CD8-positive, alpha-beta memory T cell (primary cell): ENCODE measurements at regions not wholly inside any gene's neighbourhood (a gene's known extent, or its start where the extent isn't known, plus 50 kb on each side); places are given as distances from the start of the nearest gene placed in this dataset.

ENCODE experiments used
- CTCF ChIA-PET: fragments of 350-600 bp; sonication (Branson Sonifier 250); formaldehyde crosslinking; loops from one replicate; lab custom pipeline; 2021; ENCODE audit warnings: antibody characterized with exemption; lab: Charles Lee
- POLR2A ChIA-PET: fragments of 350-600 bp; sonication (Branson Sonifier 250); formaldehyde crosslinking; loops from one replicate; lab custom pipeline; 2021; ENCODE audit warnings: antibody characterized with exemption; lab: Charles Lee
- DNase-seq, 5 donors: peaks; one replicate each; pipeline versions ENCODE4 v3.0.0 to v3.0.0-alpha.2; 2020 to 2022; ENCODE audit warnings: mixed read lengths in 1 of 5
- H3K27ac ChIP-seq: one replicate; pipeline ENCODE4 v1.7.0; 2013; ENCODE audit warnings: low read depth, mild to moderate bottlenecking, low read length, moderate library complexity
- H3K27me3 ChIP-seq: 2 replicates; pipeline ENCODE4 v1.7.0; 2013; ENCODE audit warnings: low read length, mild to moderate bottlenecking; ENCODE audit not compliant: insufficient read depth, poor library complexity, severe bottlenecking
- H3K36me3 ChIP-seq: 2 replicates; pipeline ENCODE4 v1.7.0; 2013; ENCODE audit warnings: mild to moderate bottlenecking, low read length, moderate library complexity; ENCODE audit not compliant: insufficient read depth
- H3K4me1 ChIP-seq: 2 replicates; pipeline ENCODE4 v1.7.0; 2013; ENCODE audit warnings: mild to moderate bottlenecking, low read length, moderate library complexity; ENCODE audit not compliant: insufficient read depth
- H3K4me3 ChIP-seq: 2 replicates; pipeline ENCODE4 v1.7.0; 2013; ENCODE audit warnings: mild to moderate bottlenecking, low read length
- H3K9me3 ChIP-seq: 2 replicates; pipeline ENCODE4 v1.7.0; 2013; ENCODE audit warnings: mild to moderate bottlenecking, low read length
- H3K27ac Mint-ChIP-seq, 8 donors: one replicate each; pipeline ENCODE4 v1.8.0; 2020 to 2021; ENCODE audit warnings: mixed read lengths in 8 of 8, mild to moderate bottlenecking in 6 of 8, inconsistent platforms in 3 of 8, moderate library complexity in 3 of 8
- H3K27me3 Mint-ChIP-seq, 2 donors: one replicate each; pipeline ENCODE4 v1.8.0; 2020 to 2021; ENCODE audit warnings: mixed read lengths in 2 of 2, mild to moderate bottlenecking in 1 of 2, moderate library complexity in 1 of 2
- H3K36me3 Mint-ChIP-seq, 3 donors: one replicate each; pipeline ENCODE4 v1.8.0; 2020 to 2021; ENCODE audit warnings: mixed read lengths in 3 of 3, inconsistent platforms in 1 of 3, mild to moderate bottlenecking in 1 of 3
- H3K4me1 Mint-ChIP-seq, 3 donors: one replicate each; pipeline ENCODE4 v1.8.0; 2020 to 2021; ENCODE audit warnings: mixed read lengths in 3 of 3, inconsistent platforms in 1 of 3, mild to moderate bottlenecking in 1 of 3
- H3K4me3 Mint-ChIP-seq, 7 donors: one replicate each; pipeline ENCODE4 v1.8.0; 2020 to 2021; ENCODE audit warnings: mixed read lengths in 7 of 7, mild to moderate bottlenecking in 6 of 7, moderate library complexity in 4 of 7, inconsistent platforms in 2 of 7
- H3K9me3 Mint-ChIP-seq, 5 donors: one replicate each; pipeline ENCODE4 v1.8.0; 2020 to 2022; ENCODE audit warnings: mixed read lengths in 5 of 5, mild to moderate bottlenecking in 3 of 5, moderate library complexity in 2 of 5, inconsistent platforms in 1 of 5

- Mint-ChIP-seq H3K36me3 (no peaks in the 10 kb centered on the region), H3K4me3 (no peak overlapping the region), H3K27ac (no peak overlapping the region), H3K4me1 (no peaks in the 10 kb centered on the region), H3K27me3 (peaks cover 0 to 3% of the 10 kb centered on the region in 2 donors), H3K9me3 (peaks cover 3 to 9% (median 4%) of the 10 kb centered on the region in 5 donors)
- Histone ChIP-seq H3K4me3 (no peak overlapping the region), H3K4me1 (no peaks in the 10 kb centered on the region), H3K9me3 (no peaks in the 10 kb centered on the region), H3K36me3 (no peaks in the 10 kb centered on the region), H3K27me3 (no peaks in the 10 kb centered on the region), H3K27ac (no peak overlapping the region)
- ChIA-PET CTCF (no interaction called here), POLR2A (no interaction called here)
- DNase-seq: no peak
Observed at GRCh38 chr7:46226860-46227259, 305.8 kb upstream of the IGFBP3 start.

- Histone ChIP-seq H3K9me3 (no peaks in the 10 kb centered on the region), H3K4me3 (no peak overlapping the region), H3K36me3 (no peaks in the 10 kb centered on the region), H3K27me3 (no peaks in the 10 kb centered on the region), H3K27ac (no peak overlapping the region), H3K4me1 (no peaks in the 10 kb centered on the region)
- peaks cover 0 to 3% of the 10 kb centered on the region in 2 donors for H3K27me3 Mint-ChIP-seq
- ChIA-PET CTCF (no interaction called here), POLR2A (no interaction called here)
- H3K36me3 Mint-ChIP-seq: no peaks in the 10 kb centered on the region
- H3K4me3 Mint-ChIP-seq: no peak overlapping the region
- no peaks in the 10 kb centered on the region for H3K4me1 Mint-ChIP-seq
- DNase-seq: no peak
- no peak overlapping the region for H3K27ac Mint-ChIP-seq
- H3K9me3 Mint-ChIP-seq: peaks cover 3 to 9% (median 4%) of the 10 kb centered on the region in 5 donors
Observed at GRCh38 chr7:46224363-46224762, 303.3 kb upstream of the IGFBP3 start.

- no peak overlapping the region for H3K27ac Mint-ChIP-seq
- no peak overlapping the region for H3K4me3 Mint-ChIP-seq
- Histone ChIP-seq H3K4me3 (no peak overlapping the region), H3K4me1 (no peaks in the 10 kb centered on the region), H3K27ac (no peak overlapping the region), H3K36me3 (no peaks in the 10 kb centered on the region), H3K9me3 (no peaks in the 10 kb centered on the region), H3K27me3 (no peaks in the 10 kb centered on the region)
- POLR2A ChIA-PET: no interaction called here
- peaks cover 0 to 12% (median 2%) of the 10 kb centered on the region in 5 donors for H3K9me3 Mint-ChIP-seq
- CTCF ChIA-PET: no interaction called here
- no peaks in the 10 kb centered on the region for H3K4me1 Mint-ChIP-seq
- H3K27me3 Mint-ChIP-seq: peaks cover 0 to 1% of the 10 kb centered on the region in 2 donors
- no peak for DNase-seq
- H3K36me3 Mint-ChIP-seq: no peaks in the 10 kb centered on the region
Observed at GRCh38 chr7:46220066-46220630, 299.1 kb upstream of the IGFBP3 start.

- no peaks in the 10 kb centered on the region for H3K36me3 Mint-ChIP-seq
- no peaks in the 10 kb centered on the region for H3K27me3 ChIP-seq
- no peaks in the 10 kb centered on the region for H3K4me1 ChIP-seq
- POLR2A ChIA-PET: no interaction called here
- H3K4me1 Mint-ChIP-seq: no peaks in the 10 kb centered on the region
- no peak for DNase-seq
- peaks cover 0 to 10% (median 2%) of the 10 kb centered on the region in 5 donors for H3K9me3 Mint-ChIP-seq
- no peaks in the 10 kb centered on the region for H3K9me3 ChIP-seq
- H3K36me3 ChIP-seq: no peaks in the 10 kb centered on the region
- CTCF ChIA-PET: no interaction called here
- peaks cover 0 to 1% of the 10 kb centered on the region in 2 donors for H3K27me3 Mint-ChIP-seq
- H3K4me3 ChIP-seq: no peak overlapping the region
- H3K4me3 Mint-ChIP-seq: no peak overlapping the region
- no peak overlapping the region for H3K27ac ChIP-seq
- no peak overlapping the region for H3K27ac Mint-ChIP-seq
Observed at GRCh38 chr7:46218461-46219200, 297.6 kb upstream of the IGFBP3 start.

GRCh38 chr7:46215987-46216567 is 295.0 kb upstream of the IGFBP3 start:
- no peak overlapping the region for H3K27ac Mint-ChIP-seq
- no peaks in the 10 kb centered on the region for H3K4me1 Mint-ChIP-seq
- CTCF ChIA-PET: no interaction called here
- no peaks in the 10 kb centered on the region for H3K36me3 Mint-ChIP-seq
- Histone ChIP-seq H3K4me3 (no peak overlapping the region), H3K27ac (no peak overlapping the region), H3K36me3 (no peaks in the 10 kb centered on the region), H3K4me1 (no peaks in the 10 kb centered on the region), H3K27me3 (no peaks in the 10 kb centered on the region), H3K9me3 (no peaks in the 10 kb centered on the region)
- POLR2A ChIA-PET: no interaction called here
- peaks cover 0 to 9% (median 2%) of the 10 kb centered on the region in 5 donors for H3K9me3 Mint-ChIP-seq
- H3K27me3 Mint-ChIP-seq: peaks cover 0 to 1% of the 10 kb centered on the region in 2 donors
- no peak overlapping the region for H3K4me3 Mint-ChIP-seq
- no peak for DNase-seq

- POLR2A ChIA-PET: no interaction called here
- Mint-ChIP-seq H3K9me3 (peaks cover 0 to 6% (median 2%) of the 10 kb centered on the region in 5 donors), H3K27me3 (peaks cover 0 to 1% of the 10 kb centered on the region in 2 donors), H3K27ac (peak overlapping the region in 1 of 8 donors; percentile 89), H3K36me3 (no peaks in the 10 kb centered on the region), H3K4me1 (no peaks in the 10 kb centered on the region), H3K4me3 (no peak overlapping the region)
- Histone ChIP-seq H3K27me3 (no peaks in the 10 kb centered on the region), H3K4me1 (no peaks in the 10 kb centered on the region), H3K4me3 (no peak overlapping the region), H3K9me3 (no peaks in the 10 kb centered on the region), H3K27ac (no peak overlapping the region), H3K36me3 (no peaks in the 10 kb centered on the region)
- CTCF ChIA-PET: no interaction called here
- DNase-seq: no peak
Observed at GRCh38 chr7:46214526-46214925, 293.5 kb upstream of the IGFBP3 start.

- H3K36me3 ChIP-seq: no peaks in the 10 kb centered on the region
- Mint-ChIP-seq H3K4me3 (no peak overlapping the region), H3K27me3 (peaks cover 0 to 1% of the 10 kb centered on the region in 2 donors), H3K36me3 (no peaks in the 10 kb centered on the region), H3K27ac (no peak overlapping the region), H3K4me1 (no peaks in the 10 kb centered on the region), H3K9me3 (peaks cover 0 to 12% (median 2%) of the 10 kb centered on the region in 5 donors)
- no peaks in the 10 kb centered on the region for H3K4me1 ChIP-seq
- H3K27me3 ChIP-seq: no peaks in the 10 kb centered on the region
- no peaks in the 10 kb centered on the region for H3K9me3 ChIP-seq
- POLR2A ChIA-PET: no interaction called here
- no peak for DNase-seq
- H3K27ac ChIP-seq: no peak overlapping the region
- H3K4me3 ChIP-seq: no peak overlapping the region
- CTCF ChIA-PET: no interaction called here
Observed at GRCh38 chr7:46213154-46213537, 292.1 kb upstream of the IGFBP3 start.

- no peaks in the 10 kb centered on the region for H3K36me3 ChIP-seq
- H3K4me1 ChIP-seq: no peaks in the 10 kb centered on the region
- ChIA-PET POLR2A (no interaction called here), CTCF (no interaction called here)
- H3K27me3 ChIP-seq: no peaks in the 10 kb centered on the region
- H3K9me3 ChIP-seq: no peaks in the 10 kb centered on the region
- no peak overlapping the region for H3K27ac ChIP-seq
- no peak overlapping the region for H3K4me3 ChIP-seq
- Mint-ChIP-seq H3K27ac (no peak overlapping the region), H3K9me3 (peaks cover 0 to 12% (median 2%) of the 10 kb centered on the region in 5 donors), H3K4me3 (no peak overlapping the region), H3K27me3 (peaks cover 0 to 1% of the 10 kb centered on the region in 2 donors), H3K36me3 (no peaks in the 10 kb centered on the region), H3K4me1 (no peaks in the 10 kb centered on the region)
- no peak for DNase-seq
Observed at GRCh38 chr7:46212425-46213153, 291.5 kb upstream of the IGFBP3 start.
